ENCODE measurements at regions not wholly inside any gene's neighbourhood (a gene's known extent, or its start where the extent isn't known, plus 50 kb on each side); places are given as distances from the start of the nearest gene placed in this dataset.

DNA sequence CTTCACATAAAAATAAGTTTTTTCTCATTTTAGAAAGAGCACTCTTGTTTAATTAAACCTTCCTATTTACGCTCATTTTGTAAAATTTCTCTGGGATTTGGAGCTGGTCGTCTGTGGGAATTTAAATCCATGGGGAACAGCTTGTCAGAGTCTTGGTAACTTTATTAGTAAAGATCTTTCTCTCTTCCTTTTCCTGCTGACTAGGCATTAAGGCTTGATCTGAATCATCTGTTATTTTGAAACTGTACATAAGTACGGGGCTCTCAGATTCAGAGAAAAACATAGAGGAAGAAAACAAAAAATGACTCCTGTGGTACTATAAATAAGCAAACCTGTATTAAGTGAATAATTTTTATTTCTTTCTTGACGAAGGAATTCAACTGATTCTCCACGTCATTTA is 150.2 kb downstream of the ST6GAL2 start:
- Histone ChIP-seq H3K4me1 (ENCODE audit: insufficient read depth, poor library complexity, severe bottlenecking) (no peaks in the 10 kb centered on the region), H3K9me3 (ENCODE audit: severe bottlenecking) (no peaks in the 10 kb centered on the region), H3K27me3 (ENCODE audit: insufficient read depth, poor library complexity, severe bottlenecking) (peaks cover 4% of the 10 kb centered on the region), H3K36me3 (ENCODE audit: low read depth) (no peaks in the 10 kb centered on the region), H3K27ac (ENCODE audit: poor library complexity, severe bottlenecking) (no peak overlapping the region), H3K4me3 (ENCODE audit: severe bottlenecking) (no peak overlapping the region)
- DNase-seq (ENCODE audit: low spot score) (no peak), ATAC-seq (ENCODE audit: low read depth) (no peak)
- TF ChIP-seq, protein P1, sequence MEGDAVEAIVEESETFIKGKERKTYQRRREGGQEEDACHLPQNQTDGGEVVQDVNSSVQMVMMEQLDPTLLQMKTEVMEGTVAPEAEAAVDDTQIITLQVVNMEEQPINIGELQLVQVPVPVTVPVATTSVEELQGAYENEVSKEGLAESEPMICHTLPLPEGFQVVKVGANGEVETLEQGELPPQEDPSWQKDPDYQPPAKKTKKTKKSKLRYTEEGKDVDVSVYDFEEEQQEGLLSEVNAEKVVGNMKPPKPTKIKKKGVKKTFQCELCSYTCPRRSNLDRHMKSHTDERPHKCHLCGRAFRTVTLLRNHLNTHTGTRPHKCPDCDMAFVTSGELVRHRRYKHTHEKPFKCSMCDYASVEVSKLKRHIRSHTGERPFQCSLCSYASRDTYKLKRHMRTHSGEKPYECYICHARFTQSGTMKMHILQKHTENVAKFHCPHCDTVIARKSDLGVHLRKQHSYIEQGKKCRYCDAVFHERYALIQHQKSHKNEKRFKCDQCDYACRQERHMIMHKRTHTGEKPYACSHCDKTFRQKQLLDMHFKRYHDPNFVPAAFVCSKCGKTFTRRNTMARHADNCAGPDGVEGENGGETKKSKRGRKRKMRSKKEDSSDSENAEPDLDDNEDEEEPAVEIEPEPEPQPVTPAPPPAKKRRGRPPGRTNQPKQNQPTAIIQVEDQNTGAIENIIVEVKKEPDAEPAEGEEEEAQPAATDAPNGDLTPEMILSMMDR (IDR thresholded peaks at IDR 0.05; ENCODE audit: poor library complexity, severe bottlenecking) = no peak

DNA sequence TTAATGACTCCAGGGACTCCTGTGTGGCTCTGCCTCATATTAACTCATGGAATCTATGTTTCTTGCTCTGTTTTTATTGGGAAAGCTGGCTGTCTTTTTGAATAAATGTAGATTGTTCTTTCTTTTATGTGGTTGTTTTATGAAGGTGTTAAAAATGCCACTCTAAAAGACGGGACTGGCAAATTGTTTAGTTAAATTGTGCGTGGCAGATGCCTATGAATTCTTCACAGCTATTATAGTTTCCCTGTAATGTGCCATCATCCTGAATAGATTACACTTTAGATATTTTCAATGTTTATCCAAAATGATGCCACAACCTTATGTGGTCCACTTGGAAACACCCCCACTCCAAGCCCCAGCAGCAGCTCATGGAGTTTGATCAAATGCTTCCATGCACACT is 149.7 kb downstream of the ST6GAL2 start:
- no peak overlapping the region for H3K4me3 ChIP-seq (ENCODE audit: severe bottlenecking)
- no peak for DNase-seq (ENCODE audit: low spot score)
- ATAC-seq (ENCODE audit: low read depth) = no peak

DNA sequence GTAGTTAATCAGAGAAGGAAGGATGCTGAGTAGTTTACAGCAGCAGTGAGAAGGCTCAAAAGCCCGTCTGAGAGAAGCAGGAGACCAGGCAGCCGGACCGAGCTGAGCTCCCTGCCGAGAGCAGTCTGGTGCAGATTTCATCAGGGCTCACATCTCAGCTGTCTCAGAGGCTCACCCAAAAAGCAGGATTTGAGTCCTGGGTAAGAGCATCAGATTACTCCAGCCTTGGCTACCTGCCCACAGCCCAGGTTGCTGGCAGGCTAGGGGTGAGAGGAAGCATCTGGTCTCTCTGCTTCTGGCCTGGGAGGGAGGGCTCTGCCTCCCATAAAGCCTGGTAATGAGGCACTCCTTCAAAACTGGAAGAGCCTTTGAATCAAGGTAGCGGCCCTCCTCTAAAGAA is 140.5 kb downstream of the ST6GAL2 start:
- no peak for DNase-seq (ENCODE audit: low spot score)
- H3K4me1 ChIP-seq (ENCODE audit: insufficient read depth, poor library complexity, severe bottlenecking) = no peaks in the 10 kb centered on the region
- H3K9me3 ChIP-seq (ENCODE audit: severe bottlenecking) = no peaks in the 10 kb centered on the region
- no peak overlapping the region for H3K4me3 ChIP-seq (ENCODE audit: severe bottlenecking)
- ATAC-seq (ENCODE audit: low read depth) = no peak
- TF ChIP-seq, protein P1 (IDR thresholded peaks at IDR 0.05; ENCODE audit: poor library complexity, severe bottlenecking) = no peak
- H3K27me3 ChIP-seq (ENCODE audit: insufficient read depth, poor library complexity, severe bottlenecking) = no peaks in the 10 kb centered on the region
- no peaks in the 10 kb centered on the region for H3K36me3 ChIP-seq (ENCODE audit: low read depth)
- no peak overlapping the region for H3K27ac ChIP-seq (ENCODE audit: poor library complexity, severe bottlenecking)

More for the DNA sequence above, 149.7 kb downstream of the ST6GAL2 start:
- Histone ChIP-seq H3K27ac (ENCODE audit: poor library complexity, severe bottlenecking) (no peak overlapping the region), H3K4me1 (ENCODE audit: insufficient read depth, poor library complexity, severe bottlenecking) (no peaks in the 10 kb centered on the region), H3K27me3 (ENCODE audit: insufficient read depth, poor library complexity, severe bottlenecking) (peaks cover 4% of the 10 kb centered on the region), H3K36me3 (ENCODE audit: low read depth) (no peaks in the 10 kb centered on the region), H3K9me3 (ENCODE audit: severe bottlenecking) (no peaks in the 10 kb centered on the region)
- TF ChIP-seq, protein P1 (IDR thresholded peaks at IDR 0.05; ENCODE audit: poor library complexity, severe bottlenecking) = no peak

DNA sequence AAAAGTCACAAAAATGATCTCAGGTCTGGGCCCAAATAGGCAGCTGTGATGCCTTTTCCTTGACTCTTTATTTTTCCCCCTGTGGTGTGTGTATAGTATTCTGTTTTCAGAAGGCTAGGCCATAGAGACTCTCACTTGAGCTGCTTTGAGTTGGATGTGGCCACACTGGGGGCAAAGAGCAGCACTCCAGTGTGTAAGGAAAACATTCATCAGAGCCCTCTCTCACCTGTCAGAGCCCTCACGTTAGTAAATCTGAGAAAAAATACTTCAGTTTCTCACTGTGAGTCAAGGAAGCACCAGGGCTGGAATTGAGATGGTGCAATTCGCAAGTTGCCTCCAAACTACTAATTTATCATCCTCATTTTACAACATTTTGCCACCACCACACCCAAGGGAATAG is 136.1 kb downstream of the ST6GAL2 start:
- no peaks in the 10 kb centered on the region for H3K27me3 ChIP-seq (ENCODE audit: insufficient read depth, poor library complexity, severe bottlenecking)
- no peaks in the 10 kb centered on the region for H3K9me3 ChIP-seq (ENCODE audit: severe bottlenecking)
- no peak overlapping the region for H3K27ac ChIP-seq (ENCODE audit: poor library complexity, severe bottlenecking)
- no peaks in the 10 kb centered on the region for H3K36me3 ChIP-seq (ENCODE audit: low read depth)
- ATAC-seq (ENCODE audit: low read depth) (no peak), DNase-seq (ENCODE audit: low spot score) (no peak)
- no peaks in the 10 kb centered on the region for H3K4me1 ChIP-seq (ENCODE audit: insufficient read depth, poor library complexity, severe bottlenecking)
- H3K4me3 ChIP-seq (ENCODE audit: severe bottlenecking) = no peak overlapping the region
- TF ChIP-seq, protein P1 (IDR thresholded peaks at IDR 0.05; ENCODE audit: poor library complexity, severe bottlenecking) = no peak

Measured in RWPE2 (cell line).